GM20000 (cell line): ENCODE measurements at regions not wholly inside any gene's neighbourhood (a gene's known extent, or its start where the extent isn't known, plus 50 kb on each side); places are given as distances from the start of the nearest gene placed in this dataset.

Source experiments
- DNase-seq: peaks from one replicate; pipeline ENCODE4 v3.0.0; 2012; ENCODE audit warnings: low spot score
- TF ChIP-seq, protein P1 (sequence below): IDR thresholded peaks from 2 replicates; pipeline ENCODE4 v1.5.1; 2012; ENCODE audit warnings: mild to moderate bottlenecking, control low read depth; ENCODE audit errors: extremely low read depth, missing control alignments

GRCh38 chr17:53176629-53177028, 646.1 kb upstream of the KIF2B start:
- TF ChIP-seq, protein P1, sequence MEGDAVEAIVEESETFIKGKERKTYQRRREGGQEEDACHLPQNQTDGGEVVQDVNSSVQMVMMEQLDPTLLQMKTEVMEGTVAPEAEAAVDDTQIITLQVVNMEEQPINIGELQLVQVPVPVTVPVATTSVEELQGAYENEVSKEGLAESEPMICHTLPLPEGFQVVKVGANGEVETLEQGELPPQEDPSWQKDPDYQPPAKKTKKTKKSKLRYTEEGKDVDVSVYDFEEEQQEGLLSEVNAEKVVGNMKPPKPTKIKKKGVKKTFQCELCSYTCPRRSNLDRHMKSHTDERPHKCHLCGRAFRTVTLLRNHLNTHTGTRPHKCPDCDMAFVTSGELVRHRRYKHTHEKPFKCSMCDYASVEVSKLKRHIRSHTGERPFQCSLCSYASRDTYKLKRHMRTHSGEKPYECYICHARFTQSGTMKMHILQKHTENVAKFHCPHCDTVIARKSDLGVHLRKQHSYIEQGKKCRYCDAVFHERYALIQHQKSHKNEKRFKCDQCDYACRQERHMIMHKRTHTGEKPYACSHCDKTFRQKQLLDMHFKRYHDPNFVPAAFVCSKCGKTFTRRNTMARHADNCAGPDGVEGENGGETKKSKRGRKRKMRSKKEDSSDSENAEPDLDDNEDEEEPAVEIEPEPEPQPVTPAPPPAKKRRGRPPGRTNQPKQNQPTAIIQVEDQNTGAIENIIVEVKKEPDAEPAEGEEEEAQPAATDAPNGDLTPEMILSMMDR: no peak

DNA sequence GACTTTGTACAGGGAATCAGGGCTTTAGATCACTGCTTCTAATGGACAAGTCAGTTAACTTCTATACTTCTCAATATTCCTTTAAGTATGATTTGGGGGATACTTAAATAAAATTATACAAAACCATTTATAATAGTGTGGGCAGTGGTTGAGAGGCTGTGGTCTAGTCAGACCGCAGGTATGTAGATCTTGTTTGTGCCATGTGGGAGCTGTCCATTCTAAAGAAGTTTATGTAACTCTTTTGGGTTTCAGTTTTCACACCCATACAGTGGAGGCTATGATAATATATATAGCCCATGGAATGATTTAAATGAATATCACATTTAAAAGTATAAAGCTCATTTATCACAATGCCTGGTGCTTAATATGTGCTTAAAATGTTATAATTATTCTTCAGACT, 654.3 kb upstream of the KIF2B start:
- TF ChIP-seq, protein P1: no peak
- DNase-seq: no peak

More at GRCh38 chr17:53176629-53177028, 646.1 kb upstream of the KIF2B start:
- no peak for DNase-seq

DNA sequence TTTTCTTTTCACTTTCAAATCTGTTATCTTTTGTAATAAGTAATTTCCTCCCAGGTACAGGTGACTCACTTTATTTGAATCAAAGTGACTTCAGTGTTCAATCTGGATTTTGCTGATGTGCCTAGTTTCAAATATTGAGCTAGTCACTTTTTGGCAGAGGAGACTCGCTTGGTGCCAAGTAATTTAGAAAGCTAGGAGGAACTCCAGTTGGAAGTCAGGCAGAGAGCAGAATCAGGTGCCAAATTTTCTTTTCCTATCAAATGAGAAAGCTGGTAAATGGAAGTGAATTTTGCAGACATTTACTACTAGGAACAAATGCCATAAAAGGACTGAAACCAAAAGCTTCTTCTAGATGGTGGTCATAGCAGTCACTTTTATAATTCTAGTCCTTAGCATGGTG, 656.0 kb upstream of the KIF2B start:
- no peak for DNase-seq
- TF ChIP-seq, protein P1: no peak

- no peak for DNase-seq
- TF ChIP-seq, protein P1: no peak
Observed at GRCh38 chr17:53150101-53150698, 672.5 kb upstream of the KIF2B start.

GRCh38 chr17:53149316-53149715, 673.4 kb upstream of the KIF2B start:
- TF ChIP-seq, protein P1: no peak
- no peak for DNase-seq

DNA sequence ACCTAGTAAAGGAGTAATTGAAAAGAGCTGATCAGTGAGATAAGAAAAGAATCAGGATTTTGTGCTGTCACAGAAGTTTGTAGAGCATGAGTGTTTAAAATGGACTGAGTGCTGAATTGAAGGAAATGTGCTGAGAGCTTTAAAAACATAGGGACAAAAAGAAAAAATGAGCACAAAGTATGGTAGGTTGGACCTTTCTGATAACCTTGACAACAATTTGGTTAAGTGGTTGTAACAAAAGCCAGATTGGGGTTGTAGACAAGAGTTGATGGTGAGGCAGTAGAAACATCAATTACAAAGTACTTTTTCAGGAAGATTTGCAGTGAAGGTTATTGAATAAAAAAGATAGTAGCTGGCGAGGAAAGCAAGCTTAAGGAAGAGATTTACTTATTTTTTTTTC, 674.7 kb upstream of the KIF2B start:
- DNase-seq: no peak
- TF ChIP-seq, protein P1: no peak

DNA sequence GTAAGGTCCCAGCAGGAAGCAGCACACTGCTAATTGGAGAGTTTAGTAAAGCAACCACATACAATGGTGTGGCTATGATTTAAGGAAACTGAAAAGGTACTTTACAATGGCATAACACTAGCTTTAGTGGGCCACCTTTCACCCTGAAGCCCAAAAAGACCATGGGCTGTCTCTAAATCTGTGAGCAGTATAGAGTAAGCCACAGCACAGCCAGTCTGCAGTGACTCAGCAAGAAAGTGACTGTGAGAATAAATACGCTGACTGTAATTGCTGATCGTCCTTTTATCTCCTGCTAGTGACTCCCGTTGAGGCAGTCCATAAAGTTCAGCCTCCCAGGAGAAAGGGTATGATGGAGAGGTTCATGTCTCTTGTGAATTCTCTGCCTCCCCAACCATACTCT, 679.8 kb upstream of the KIF2B start:
- TF ChIP-seq, protein P1: no peak
- no peak for DNase-seq
